HCT116 (cell line): ENCODE measurements at regions not wholly inside any gene's neighbourhood (a gene's known extent, or its start where the extent isn't known, plus 50 kb on each side); places are given as distances from the start of the nearest gene placed in this dataset.

Experiments
- CTCF ChIP-seq, 3 experiments: fragments of 200-600 bp in 1 of 3; sonication (generic) in 1 of 3; IDR thresholded peaks in 2 of 3; conservative IDR thresholded peaks in 1 of 3; 2 replicates each; pipeline ENCODE4 v1.5.1; 2012 to 2017; ENCODE audit warnings: low read depth in 2 of 3, low read length in 2 of 3, antibody characterized with exemption in 1 of 3, borderline replicate concordance in 1 of 3, control low read depth in 1 of 3, mild to moderate bottlenecking in 1 of 3, mixed read lengths in 1 of 3, mixed run types in 1 of 3, moderate library complexity in 1 of 3; ENCODE audit not compliant: insufficient read depth in 1 of 3
- FOSL1 ChIP-seq: IDR thresholded peaks from 2 replicates; pipeline ENCODE4 v1.6.1; 2012; ENCODE audit warnings: low read depth
- MAX ChIP-seq: IDR thresholded peaks from 2 replicates; pipeline ENCODE4 v1.6.1; 2012
- POLR2A ChIP-seq: IDR thresholded peaks from 2 replicates; pipeline ENCODE4 v1.7.0; 2011; ENCODE audit warnings: borderline replicate concordance; ENCODE audit not compliant: insufficient read depth, insufficient read length; ENCODE audit errors: extremely low read depth
- RAD21 ChIP-seq: IDR thresholded peaks from 2 replicates; pipeline ENCODE4 v1.6.1; 2012; ENCODE audit warnings: low read depth, mild to moderate bottlenecking
- ZFX ChIP-seq: fragments of 450-650 bp; IDR thresholded peaks from 2 replicates; pipeline ENCODE4 v1.6.1; 2017
- ZNF274 ChIP-seq: fragments of 200-500 bp; sonication (Bioruptor generic); IDR thresholded peaks from 2 replicates; pipeline ENCODE4 v1.6.1; 2014; ENCODE audit warnings: mild to moderate bottlenecking, low read depth, low read length, inconsistent platforms
- TF ChIP-seq, protein P1 (sequence below): IDR thresholded peaks from 2 replicates; pipeline ENCODE4 v1.6.1; 2012; ENCODE audit warnings: low read depth

DNA sequence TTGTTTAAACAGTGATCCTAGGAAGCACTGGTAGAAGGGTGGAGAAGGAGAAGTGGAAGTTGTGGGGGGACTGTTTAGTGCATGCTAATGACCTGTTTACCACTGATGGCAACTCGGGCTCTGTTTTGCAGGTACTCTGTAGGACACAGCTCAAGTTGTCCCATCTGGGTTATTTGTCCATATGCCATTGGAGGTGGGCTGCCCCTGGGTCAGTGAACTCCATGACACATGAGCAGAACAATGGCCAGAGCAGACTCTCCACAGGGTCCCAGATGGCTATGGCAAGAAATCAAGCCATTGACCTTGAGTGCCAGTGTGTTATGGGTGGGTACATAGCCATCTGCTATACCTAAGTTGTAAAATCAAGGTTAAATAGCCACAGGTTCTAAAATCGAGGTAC lies 175.9 kb downstream of the GAS1 start:
- no peak for TF ChIP-seq MAX
- no peak for TF ChIP-seq CTCF (IDR thresholded peaks at IDR 0.05 in 2 of 3, conservative IDR thresholded peaks at IDR 0.05 in 1 of 3; ENCODE audit: borderline replicate concordance in 1 of 3, insufficient read depth in 1 of 3, low read depth in 2 of 3, low read length in 2 of 3)
- TF ChIP-seq ZNF274: no peak
- no peak for TF ChIP-seq POLR2A
- no peak for TF ChIP-seq RAD21
- TF ChIP-seq, protein P1, sequence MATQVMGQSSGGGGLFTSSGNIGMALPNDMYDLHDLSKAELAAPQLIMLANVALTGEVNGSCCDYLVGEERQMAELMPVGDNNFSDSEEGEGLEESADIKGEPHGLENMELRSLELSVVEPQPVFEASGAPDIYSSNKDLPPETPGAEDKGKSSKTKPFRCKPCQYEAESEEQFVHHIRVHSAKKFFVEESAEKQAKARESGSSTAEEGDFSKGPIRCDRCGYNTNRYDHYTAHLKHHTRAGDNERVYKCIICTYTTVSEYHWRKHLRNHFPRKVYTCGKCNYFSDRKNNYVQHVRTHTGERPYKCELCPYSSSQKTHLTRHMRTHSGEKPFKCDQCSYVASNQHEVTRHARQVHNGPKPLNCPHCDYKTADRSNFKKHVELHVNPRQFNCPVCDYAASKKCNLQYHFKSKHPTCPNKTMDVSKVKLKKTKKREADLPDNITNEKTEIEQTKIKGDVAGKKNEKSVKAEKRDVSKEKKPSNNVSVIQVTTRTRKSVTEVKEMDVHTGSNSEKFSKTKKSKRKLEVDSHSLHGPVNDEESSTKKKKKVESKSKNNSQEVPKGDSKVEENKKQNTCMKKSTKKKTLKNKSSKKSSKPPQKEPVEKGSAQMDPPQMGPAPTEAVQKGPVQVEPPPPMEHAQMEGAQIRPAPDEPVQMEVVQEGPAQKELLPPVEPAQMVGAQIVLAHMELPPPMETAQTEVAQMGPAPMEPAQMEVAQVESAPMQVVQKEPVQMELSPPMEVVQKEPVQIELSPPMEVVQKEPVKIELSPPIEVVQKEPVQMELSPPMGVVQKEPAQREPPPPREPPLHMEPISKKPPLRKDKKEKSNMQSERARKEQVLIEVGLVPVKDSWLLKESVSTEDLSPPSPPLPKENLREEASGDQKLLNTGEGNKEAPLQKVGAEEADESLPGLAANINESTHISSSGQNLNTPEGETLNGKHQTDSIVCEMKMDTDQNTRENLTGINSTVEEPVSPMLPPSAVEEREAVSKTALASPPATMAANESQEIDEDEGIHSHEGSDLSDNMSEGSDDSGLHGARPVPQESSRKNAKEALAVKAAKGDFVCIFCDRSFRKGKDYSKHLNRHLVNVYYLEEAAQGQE: no peak
- TF ChIP-seq FOSL1: no peak
- TF ChIP-seq ZFX: no peak
